Epithelial cell of proximal tubule (primary cell): ENCODE measurements at regions not wholly inside any gene's neighbourhood (a gene's known extent, or its start where the extent isn't known, plus 50 kb on each side); places are given as distances from the start of the nearest gene placed in this dataset.

Experiments used
- DNase-seq: peaks from one replicate; pipeline ENCODE4 v3.0.0-alpha.2; 2011; ENCODE audit warnings: low read depth
- H3K4me3 ChIP-seq: 2 replicates; pipeline ENCODE4 v1.5.1; 2011; ENCODE audit warnings: low read depth, mild to moderate bottlenecking, low read length
- CTCF ChIP-seq: conservative IDR thresholded peaks from 2 replicates; pipeline ENCODE4 v1.5.1; 2012; ENCODE audit warnings: low read depth, mild to moderate bottlenecking, low read length

- TF ChIP-seq CTCF = no peak
- H3K4me3 ChIP-seq = no peak overlapping the region
- no peak for DNase-seq
Observed at GRCh38 chr21:14833241-14833640, 231.6 kb downstream of the NRIP1 start.

DNA sequence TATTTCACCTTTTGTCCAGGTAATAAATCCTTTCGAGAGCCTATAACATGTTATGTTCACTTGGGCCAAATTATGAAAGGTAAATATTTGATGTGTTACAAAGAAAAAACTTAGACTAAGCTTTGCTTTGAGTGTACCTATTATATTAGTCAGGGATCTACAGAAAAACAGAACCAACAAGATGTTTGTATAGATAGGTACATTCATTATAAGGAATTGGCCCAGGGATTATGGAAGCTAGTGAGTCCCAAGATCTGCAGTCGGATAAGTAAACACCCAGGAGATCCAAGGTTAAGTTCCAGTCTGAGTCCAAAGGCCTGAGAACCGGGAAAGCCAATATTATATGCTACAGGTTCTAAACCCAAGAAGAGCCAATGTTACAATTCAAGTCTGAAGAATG is 234.5 kb downstream of the NRIP1 start:
- TF ChIP-seq CTCF = no peak
- no peak for DNase-seq
- H3K4me3 ChIP-seq = no peak overlapping the region

DNA sequence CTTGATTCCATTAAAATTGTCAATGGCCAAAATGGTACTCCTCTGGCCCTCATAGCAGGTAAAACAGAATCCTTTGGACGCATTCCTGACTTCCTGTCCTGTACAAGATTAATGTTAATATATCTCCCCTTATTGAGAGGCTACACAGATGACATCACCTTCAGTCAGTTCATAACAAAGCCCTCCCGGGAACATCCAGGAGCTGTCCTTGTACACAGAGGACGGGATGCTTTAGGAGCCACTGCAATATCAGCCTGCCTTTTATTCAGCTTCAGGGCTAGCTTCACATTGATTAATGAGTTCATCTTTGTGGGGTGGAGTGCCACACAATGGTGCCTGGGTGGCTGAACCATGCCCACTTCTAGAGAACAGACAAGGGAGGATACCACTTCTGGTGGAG is 235.1 kb downstream of the NRIP1 start:
- DNase-seq = no peak
- no peak overlapping the region for H3K4me3 ChIP-seq
- no peak for TF ChIP-seq CTCF

- no peak for DNase-seq
- TF ChIP-seq CTCF = no peak
- no peak overlapping the region for H3K4me3 ChIP-seq
Observed at GRCh38 chr21:14827468-14827867, 237.3 kb downstream of the NRIP1 start.

DNA sequence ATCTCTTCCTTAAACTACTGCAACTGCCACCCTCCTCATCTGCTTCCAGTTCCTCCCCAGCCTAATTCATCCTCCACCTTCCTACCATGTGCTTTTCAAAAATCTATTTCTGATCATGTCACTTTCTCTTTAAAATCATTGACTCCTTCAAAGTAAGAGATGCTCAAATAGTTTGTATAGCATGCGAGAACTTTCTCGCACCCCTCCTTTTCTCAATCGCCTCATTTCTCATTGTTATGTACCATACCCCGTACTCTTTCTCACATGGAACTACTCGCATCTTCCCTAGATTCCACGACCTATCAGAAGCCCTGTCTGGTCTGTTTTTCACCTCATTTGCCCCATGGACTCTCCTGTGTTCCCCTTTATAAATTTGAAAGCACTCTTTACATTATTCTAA is 238.2 kb downstream of the NRIP1 start:
- no peak for DNase-seq
- no peak overlapping the region for H3K4me3 ChIP-seq
- TF ChIP-seq CTCF = no peak

GRCh38 chr21:14825514-14825974 is 239.3 kb downstream of the NRIP1 start:
- no peak overlapping the region for H3K4me3 ChIP-seq
- no peak for TF ChIP-seq CTCF
- DNase-seq = no peak

- H3K4me3 ChIP-seq = no peak overlapping the region
- TF ChIP-seq CTCF = no peak
- DNase-seq = no peak
Observed at GRCh38 chr21:14824126-14824525, 240.7 kb downstream of the NRIP1 start.
